ENCODE measurements at regions not wholly inside any gene's neighbourhood (a gene's known extent, or its start where the extent isn't known, plus 50 kb on each side); places are given as distances from the start of the nearest gene placed in this dataset.
A peak's percentile ranks its signal among the peaks of the same experiment; 100 is the strongest.
"Not testable (repeated sequence)": the region's sequence is repeated elsewhere in the genome, so short reads cannot be mapped to it uniquely, and the experiment has no call there.

GRCh38 chr2:129820908-129821307, 158.6 kb upstream of the RAB6C start:
- no peak for DNase-seq

GRCh38 chr2:129821445-129821844, 158.0 kb upstream of the RAB6C start:
- DNase-seq = no peak

GRCh38 chr2:129823044-129823443, 156.4 kb upstream of the RAB6C start:
- no peak for DNase-seq

GRCh38 chr2:129827311-129828090, 152.0 kb upstream of the RAB6C start:
- DNase-seq = no peak

GRCh38 chr2:129828792-129829191, 150.7 kb upstream of the RAB6C start:
- no peak for DNase-seq

GRCh38 chr2:129829588-129829987, 149.9 kb upstream of the RAB6C start:
- DNase-seq = no peak

GRCh38 chr2:129831018-129831417, 148.4 kb upstream of the RAB6C start:
- DNase-seq = no peak

GRCh38 chr2:129833465-129833864, 146.0 kb upstream of the RAB6C start:
- not testable (repeated sequence) for DNase-seq

- DNase-seq = no peak
Measured at GRCh38 chr2:129847043-129847442, 132.4 kb upstream of the RAB6C start.

- no peak for DNase-seq
Measured at GRCh38 chr2:129849559-129850160, 129.8 kb upstream of the RAB6C start.

- DNase-seq = no peak
Measured at GRCh38 chr2:129857200-129857599, 122.3 kb upstream of the RAB6C start.

- no peak for DNase-seq
Measured at GRCh38 chr2:129859175-129859574, 120.3 kb upstream of the RAB6C start.

- no peak for DNase-seq
Measured at GRCh38 chr2:129860088-129860487, 119.4 kb upstream of the RAB6C start.

- DNase-seq = peak; percentile 7
Measured at GRCh38 chr2:129861666-129862288, 117.7 kb upstream of the RAB6C start.

- peak; percentile 17 for DNase-seq
Measured at GRCh38 chr2:129862668-129863067, 116.8 kb upstream of the RAB6C start.

GRCh38 chr2:129863350-129863749, 116.1 kb upstream of the RAB6C start:
- DNase-seq = peak; percentile 35

GRCh38 chr2:129864719-129865118, 114.7 kb upstream of the RAB6C start:
- no peak for DNase-seq

- DNase-seq = no peak
Measured at GRCh38 chr2:129865976-129866375, 113.5 kb upstream of the RAB6C start.

GRCh38 chr2:129866391-129866790, 113.1 kb upstream of the RAB6C start:
- no peak for DNase-seq

- peak; percentile 40 for DNase-seq
Measured at GRCh38 chr2:129868151-129868550, 111.3 kb upstream of the RAB6C start.

- no peak for DNase-seq
Measured at GRCh38 chr2:129870685-129871241, 108.7 kb upstream of the RAB6C start.

GRCh38 chr2:129872446-129872845, 107.0 kb upstream of the RAB6C start:
- peak; percentile 37 for DNase-seq

GRCh38 chr2:129876541-129876940, 102.9 kb upstream of the RAB6C start:
- DNase-seq = peak; percentile 53

GRCh38 chr2:129877289-129877741, 102.2 kb upstream of the RAB6C start:
- peak; percentile 94 for DNase-seq

Measured in activated CD8-positive, alpha-beta memory T cell treated with anti-CD3 and anti-CD28 coated beads for 24 hours (primary cell).